ENCODE measurements at regions not wholly inside any gene's neighbourhood (a gene's known extent, or its start where the extent isn't known, plus 50 kb on each side); places are given as distances from the start of the nearest gene placed in this dataset.

DNA sequence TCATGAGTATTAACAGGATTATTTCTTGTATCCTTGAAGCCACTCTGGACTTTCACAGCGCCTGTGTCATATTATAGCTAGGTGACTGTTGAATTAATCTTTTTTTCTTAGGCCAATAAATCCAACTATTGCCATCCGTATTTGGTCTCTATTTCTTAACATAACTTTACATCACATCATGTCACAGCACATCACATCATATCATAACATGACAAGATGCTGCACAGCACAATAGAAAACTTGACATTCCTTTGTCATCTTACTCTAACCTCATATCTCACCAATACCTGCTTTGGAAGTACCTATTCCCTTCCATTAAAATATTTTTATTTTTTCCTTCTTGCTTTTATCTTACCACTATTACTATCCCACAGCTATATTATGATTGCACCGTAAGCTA lies 1480.8 kb downstream of the TECRL start:
- TF ChIP-seq CTCF (IDR thresholded peaks at IDR 0.05) = no peak
- TF ChIP-seq POLR2A (IDR thresholded peaks at IDR 0.05) = no peak
- no peak for TF ChIP-seq POLR2AphosphoS5 (IDR thresholded peaks at IDR 0.05)
